ENCODE measurements at regions not wholly inside any gene's neighbourhood (a gene's known extent, or its start where the extent isn't known, plus 50 kb on each side); places are given as distances from the start of the nearest gene placed in this dataset.

GRCh38 chr5:57675236-57675635, 192.6 kb upstream of the ACTBL2 start:
- TF ChIP-seq, protein P1, sequence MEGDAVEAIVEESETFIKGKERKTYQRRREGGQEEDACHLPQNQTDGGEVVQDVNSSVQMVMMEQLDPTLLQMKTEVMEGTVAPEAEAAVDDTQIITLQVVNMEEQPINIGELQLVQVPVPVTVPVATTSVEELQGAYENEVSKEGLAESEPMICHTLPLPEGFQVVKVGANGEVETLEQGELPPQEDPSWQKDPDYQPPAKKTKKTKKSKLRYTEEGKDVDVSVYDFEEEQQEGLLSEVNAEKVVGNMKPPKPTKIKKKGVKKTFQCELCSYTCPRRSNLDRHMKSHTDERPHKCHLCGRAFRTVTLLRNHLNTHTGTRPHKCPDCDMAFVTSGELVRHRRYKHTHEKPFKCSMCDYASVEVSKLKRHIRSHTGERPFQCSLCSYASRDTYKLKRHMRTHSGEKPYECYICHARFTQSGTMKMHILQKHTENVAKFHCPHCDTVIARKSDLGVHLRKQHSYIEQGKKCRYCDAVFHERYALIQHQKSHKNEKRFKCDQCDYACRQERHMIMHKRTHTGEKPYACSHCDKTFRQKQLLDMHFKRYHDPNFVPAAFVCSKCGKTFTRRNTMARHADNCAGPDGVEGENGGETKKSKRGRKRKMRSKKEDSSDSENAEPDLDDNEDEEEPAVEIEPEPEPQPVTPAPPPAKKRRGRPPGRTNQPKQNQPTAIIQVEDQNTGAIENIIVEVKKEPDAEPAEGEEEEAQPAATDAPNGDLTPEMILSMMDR (IDR thresholded peaks at IDR 0.05): no peak
- TF ChIP-seq POLR2A (IDR thresholded peaks at IDR 0.05) (no peak), POLR2AphosphoS5 (IDR thresholded peaks at IDR 0.05) (no peak), EP300 (IDR thresholded peaks at IDR 0.05) (no peak)
